ENCODE measurements at regions not wholly inside any gene's neighbourhood (a gene's known extent, or its start where the extent isn't known, plus 50 kb on each side); places are given as distances from the start of the nearest gene placed in this dataset.
"Not testable (repeated sequence)": the region's sequence is repeated elsewhere in the genome, so short reads cannot be mapped to it uniquely, and the experiment has no call there.

DNA sequence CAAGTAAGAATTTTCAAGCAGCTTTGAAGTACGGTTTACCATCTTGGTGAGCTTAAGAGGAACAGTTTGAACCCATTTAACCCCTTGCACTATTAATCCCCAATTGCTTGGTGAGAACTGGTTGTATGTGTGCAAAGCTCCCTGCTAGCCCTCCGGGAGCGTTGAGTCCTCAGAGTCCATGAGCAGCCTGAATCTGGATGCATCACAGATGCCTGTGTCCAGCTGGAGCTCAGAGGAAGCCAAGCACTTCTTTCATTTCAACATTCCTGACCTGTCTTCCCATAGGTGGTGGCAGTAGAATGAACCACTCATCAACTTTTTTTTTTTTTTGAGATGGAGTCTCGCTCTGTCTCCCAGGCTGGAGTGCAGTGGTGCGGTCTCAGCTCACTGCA, 199.9 kb upstream of the IRF2BP2 start:
- not testable (repeated sequence) for FAIRE-seq; DNase-seq (ENCODE audit: insufficient read length, low spot score)

DNA sequence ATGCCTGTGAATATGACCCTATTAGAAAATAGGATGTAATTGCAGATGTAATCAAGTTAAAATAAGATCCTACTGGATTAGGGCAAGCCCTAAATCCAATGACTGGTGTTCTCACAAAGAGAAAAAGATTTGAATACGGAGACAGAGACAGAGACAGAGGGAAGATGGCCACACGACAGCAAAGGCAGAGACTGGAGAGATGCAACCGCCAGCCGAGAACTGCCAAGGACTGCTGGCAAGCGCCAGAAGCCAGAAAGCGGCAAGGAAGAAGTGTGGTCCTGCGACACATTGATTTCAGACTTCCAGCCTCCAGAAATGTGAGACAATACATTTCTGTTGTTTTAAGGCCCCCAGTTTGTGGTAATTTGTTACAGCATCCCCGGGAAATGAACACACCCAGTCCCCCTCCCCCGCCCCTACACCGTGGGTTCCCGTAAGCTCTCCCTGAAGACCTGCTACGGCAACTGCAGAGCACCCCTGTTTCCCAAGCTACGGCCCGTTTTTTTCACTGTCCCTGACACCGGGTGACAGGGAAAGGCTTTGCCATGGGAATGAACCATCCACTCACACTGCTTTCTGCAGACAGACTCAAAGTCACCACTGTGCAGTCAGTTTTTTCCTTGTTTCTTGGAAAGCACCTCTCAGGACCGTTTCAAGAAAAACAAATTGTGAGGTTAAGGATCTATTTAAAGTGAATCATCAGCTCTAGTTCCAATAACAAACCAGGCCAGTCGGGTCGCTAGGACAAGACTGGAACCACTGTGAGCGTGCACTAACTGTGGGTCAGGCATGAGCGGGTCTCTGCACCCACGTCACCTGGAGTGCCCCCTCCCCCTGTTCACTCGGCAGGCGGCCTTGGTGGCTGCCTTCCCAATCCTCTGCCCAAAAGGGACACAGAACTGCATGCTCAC, 199.2 kb upstream of the IRF2BP2 start:
- not testable (repeated sequence) for FAIRE-seq; DNase-seq (ENCODE audit: insufficient read length, low spot score)

DNA sequence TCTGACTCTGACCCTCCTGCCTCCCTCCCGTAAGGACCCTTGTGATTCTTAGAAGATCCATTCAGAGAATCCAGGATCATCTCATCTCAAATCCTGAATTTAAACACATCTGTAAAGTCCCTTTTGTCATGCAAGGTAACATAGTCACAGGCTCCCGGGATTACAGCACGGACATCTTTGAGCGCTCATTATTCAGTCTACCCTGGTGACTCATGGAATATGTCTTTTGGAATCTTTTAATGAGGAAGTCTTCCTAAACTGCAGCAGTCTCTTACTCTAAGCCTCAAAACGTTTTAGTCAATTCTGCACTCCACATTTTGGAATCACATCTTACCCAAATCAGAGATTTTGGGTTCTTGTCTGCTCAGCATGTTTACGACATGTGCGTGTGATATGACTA, 198.5 kb upstream of the IRF2BP2 start:
- not testable (repeated sequence) for FAIRE-seq

DNA sequence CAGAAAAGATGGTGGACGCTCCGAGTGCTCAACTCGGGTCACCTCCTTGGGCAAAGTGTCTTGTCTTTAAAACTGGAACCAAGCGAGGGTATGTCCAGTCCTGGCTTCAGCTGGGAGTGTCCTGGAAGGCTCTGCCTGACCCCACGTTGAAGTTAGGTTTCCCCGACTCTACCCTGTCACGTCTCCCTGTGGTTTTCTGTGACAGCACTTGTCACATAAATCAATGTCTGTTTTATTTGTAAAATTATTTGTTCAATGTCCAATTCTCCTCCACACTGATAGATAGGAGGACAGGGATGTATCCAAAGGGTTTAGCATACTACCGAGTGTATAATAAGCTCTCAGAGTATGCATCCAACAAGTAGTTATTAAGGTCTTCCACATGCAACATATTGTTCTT, 197.7 kb upstream of the IRF2BP2 start:
- not testable (repeated sequence) for FAIRE-seq; DNase-seq (ENCODE audit: insufficient read length, low spot score)

More for the DNA sequence above, 198.5 kb upstream of the IRF2BP2 start:
- DNase-seq (ENCODE audit: insufficient read length, low spot score): not testable (repeated sequence)

DNA sequence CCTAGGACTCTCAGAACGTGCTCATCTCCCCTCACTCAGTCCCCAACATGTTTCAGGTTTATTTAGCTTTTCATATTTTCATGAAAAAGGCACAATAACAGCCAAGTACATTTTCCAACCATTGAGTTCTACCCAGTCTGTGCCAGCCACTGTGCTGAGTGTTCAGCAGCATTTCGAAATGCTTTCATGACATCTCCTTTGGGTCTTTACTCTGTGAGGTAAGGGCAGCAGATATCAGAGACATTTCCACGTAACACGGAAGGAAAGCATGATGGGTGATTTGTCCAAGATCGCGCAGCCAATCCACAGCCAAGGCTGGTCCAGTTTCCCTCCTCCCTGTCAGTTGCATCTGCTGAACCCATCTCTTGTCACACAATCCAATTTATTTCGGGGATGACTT, 192.6 kb upstream of the IRF2BP2 start:
- not testable (repeated sequence) for DNase-seq (ENCODE audit: insufficient read length, low spot score); FAIRE-seq

DNA sequence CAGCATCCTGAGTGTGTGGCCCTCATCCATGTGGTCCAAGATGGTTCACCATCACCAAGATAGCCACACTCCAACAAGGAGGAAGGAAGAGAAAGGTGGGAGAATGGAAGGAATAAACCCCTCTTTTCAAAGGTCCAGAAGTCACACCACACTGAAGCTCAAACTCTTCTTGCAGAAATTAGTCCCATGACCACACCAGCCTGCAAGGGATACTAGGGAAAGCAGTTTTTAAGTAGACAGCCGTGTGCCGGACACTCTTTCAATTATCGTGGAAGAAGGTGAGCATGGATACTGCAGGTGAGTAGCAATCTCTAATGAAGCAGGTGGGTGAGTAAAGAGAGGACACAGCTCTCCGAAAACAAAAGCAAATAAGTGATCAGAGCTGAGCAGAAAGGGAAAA, 191.7 kb upstream of the IRF2BP2 start:
- not testable (repeated sequence) for DNase-seq (ENCODE audit: insufficient read length, low spot score); FAIRE-seq

DNA sequence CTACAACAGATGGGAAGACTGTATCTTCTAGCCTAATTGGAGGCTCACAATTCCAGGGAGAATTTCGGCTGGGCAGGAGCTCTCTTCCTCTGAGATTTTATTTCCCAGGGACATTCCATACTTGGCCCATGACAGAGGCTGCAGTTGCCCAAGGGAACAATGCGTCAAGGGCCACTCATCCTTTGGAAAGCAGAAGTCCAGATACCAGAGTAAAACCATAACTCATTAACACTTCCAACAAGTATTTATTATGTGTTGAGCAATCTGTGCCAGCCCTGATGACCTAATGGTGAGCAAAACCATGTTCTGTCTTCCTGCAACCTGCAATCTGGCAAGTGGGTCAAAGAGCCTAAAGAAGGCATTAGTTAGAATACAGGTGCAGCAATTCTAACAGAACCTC, 191.2 kb upstream of the IRF2BP2 start:
- not testable (repeated sequence) for DNase-seq (ENCODE audit: insufficient read length, low spot score); FAIRE-seq

DNA sequence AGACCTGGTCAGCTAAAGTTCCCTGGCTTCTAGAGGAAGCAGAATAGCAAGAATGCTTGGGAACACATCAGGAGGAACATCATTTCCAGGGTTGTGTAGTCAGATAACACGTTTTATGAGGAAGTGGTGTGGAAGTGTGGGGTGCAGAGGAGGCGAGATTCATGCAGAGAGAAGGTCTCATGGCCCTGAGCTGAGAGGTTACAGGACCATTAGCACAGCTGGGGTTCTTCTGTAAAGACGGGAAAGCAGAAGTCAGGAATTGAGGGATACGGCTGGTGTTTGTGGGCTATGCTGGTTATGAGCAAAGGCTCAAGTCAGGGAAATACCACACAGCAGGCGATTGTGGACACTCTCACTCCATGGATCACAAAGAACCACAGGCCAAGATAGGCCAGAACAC, 190.6 kb upstream of the IRF2BP2 start:
- not testable (repeated sequence) for FAIRE-seq

DNA sequence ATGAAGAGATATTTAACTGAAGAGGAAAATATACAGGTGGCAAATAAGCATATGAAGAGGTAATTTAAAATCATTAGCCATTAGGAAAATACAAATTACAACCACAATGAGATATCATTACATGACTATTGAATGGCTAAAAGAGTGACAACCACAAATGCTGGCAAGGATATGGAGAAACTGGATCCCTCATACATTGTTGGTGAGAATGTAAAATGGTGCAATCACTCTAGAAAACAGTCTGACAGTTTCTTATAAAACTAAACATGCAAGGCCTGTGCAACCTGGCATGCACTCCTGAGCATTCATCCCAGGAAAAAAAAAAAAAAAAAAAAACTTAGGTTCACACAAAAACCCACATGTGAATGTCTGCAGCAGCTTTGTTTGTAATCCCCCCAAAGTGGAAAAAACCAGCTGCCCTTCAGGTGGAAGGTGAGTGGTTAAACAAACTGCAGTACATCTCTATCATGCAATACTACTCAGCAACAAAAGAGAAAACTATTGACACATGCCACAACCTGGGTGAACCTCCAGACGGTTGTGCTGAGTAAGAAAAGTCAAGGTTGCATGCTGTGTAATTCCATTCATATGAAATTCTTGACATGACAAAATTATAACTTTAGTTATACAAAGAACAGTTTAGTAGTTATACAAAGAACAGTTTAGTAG, 189.2 kb upstream of the IRF2BP2 start:
- FAIRE-seq; DNase-seq (ENCODE audit: insufficient read length, low spot score): not testable (repeated sequence)

More for the DNA sequence above, 190.6 kb upstream of the IRF2BP2 start:
- DNase-seq (ENCODE audit: insufficient read length, low spot score): not testable (repeated sequence)

DNA sequence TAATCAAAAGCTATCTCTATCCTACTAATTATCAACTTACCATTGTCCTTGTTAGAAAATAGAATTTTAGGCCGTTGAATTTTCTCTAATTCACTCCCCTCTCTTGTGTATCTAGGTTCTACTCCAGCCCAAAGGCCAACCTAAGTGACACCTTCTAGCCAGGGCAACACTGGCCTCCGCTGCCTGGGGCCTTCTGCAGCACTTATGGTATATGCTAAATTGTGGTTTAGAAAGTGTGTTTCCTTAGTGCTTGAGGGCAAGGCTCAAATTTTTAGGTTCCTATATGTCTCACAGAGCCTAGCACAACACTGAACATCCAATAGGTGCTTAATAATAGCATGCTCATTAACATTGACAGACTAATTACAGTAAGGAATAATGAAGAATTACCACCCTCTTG, 187.2 kb upstream of the IRF2BP2 start:
- not testable (repeated sequence) for DNase-seq (ENCODE audit: insufficient read length, low spot score); FAIRE-seq

DNA sequence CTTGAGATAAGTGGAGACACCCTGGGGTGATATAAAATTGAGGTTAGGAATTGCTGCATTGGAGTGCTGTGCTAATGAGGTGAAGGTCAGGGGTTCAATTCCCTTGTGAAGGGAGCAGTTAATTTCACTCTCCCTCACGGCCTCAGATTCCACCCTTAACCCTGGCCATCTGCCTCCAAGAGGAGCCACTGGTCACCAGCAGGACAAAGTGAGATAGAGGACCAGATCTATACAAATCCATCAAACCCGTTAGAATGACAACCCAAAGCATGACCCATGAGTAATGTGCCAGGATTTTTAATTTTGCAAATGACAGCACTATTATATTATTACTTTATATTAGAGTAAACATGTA, 186.4 kb upstream of the IRF2BP2 start:
- not testable (repeated sequence) for DNase-seq (ENCODE audit: insufficient read length, low spot score); FAIRE-seq

DNA sequence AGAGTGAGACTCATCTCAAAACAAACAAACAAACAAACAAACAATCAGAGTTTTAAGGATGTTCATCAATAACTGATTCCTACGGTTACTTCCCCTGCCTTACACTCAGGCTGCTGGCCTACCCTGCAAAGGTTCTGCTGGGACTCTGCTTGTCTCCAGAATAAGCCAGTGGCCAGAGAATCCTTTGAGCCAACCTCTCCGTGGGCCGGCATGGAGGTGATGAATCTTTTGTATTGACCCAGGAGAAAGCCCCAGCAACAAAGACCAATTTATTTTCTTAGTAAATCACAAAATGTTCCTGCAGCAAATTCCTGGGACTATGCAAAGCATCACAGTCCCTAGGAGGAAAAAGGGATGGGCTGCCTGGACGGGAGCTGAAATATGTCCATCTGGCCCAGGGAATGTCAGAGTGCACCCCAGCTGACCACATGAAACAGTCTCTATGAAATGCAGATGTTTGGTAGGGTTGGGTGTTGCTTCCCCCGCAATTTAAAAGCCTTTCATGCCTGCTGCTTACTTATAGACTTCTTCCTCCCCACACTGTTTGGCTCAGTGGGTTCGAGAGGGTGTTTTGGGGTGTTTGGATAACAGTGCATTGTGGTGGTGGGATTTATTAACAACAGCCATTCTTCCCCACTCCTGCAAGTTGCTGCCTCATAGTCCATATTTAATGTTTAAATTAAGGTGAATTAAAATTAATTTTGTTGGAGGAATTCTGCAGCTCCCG, 185.9 kb upstream of the IRF2BP2 start:
- not testable (repeated sequence) for FAIRE-seq; DNase-seq (ENCODE audit: insufficient read length, low spot score)

DNA sequence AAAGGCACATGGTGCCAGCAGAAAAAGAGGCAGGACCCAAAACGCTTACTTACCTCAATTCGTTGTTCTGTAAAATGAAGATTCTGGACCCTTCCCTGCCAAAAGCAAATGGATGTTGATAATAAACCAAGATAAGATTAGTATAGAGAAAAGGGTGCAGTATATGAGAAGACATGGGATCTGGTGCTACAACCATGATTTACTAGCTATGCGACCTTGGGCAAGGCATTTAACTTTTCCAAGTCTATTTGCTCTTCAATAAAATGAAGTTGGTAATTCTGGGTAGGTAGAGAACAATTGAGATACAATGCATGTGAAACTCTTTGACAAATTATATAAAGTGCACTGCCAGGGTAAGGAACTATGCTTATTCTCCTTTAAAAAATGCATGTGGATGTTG, 185.0 kb upstream of the IRF2BP2 start:
- FAIRE-seq; DNase-seq (ENCODE audit: insufficient read length, low spot score): not testable (repeated sequence)

DNA sequence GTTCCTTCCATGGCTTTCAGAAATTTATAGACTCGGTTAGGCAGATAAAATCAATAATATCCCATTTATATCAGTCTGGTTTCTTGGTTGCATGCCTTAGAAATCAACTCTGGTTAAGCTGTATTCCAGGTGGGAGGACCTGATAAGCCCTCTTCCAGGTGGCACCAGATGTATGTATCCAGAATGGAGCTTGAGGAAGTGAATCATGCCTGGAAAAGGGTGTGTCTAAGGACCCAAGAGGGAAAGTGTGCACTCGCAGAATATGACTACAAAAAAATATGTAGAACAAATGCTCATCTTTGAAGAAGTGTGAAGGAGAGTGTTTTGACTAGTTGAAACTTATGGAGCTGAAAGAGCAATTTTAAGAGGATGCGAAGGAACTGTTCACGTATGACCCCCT, 184.5 kb upstream of the IRF2BP2 start:
- DNase-seq (ENCODE audit: insufficient read length, low spot score); FAIRE-seq: not testable (repeated sequence)

DNA sequence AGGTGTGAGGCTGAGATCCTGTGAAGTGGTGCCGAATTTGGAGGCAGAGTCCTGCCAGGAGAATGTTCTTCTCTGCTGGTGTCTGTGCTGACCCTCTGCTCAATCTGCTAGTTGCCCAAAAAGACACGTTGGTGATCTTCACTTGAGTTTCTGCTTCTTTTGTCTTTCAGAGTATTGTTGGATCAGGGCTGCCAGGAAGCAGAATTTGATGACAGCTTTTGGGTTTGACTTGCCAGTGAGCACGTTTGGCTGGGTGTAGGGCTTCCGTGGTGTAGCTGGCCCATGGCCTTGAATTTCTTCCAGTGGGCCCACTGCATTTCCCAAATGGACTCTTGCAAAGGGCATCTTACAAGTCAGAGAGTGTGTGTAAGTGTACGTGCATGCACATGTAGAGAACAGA, 183.9 kb upstream of the IRF2BP2 start:
- not testable (repeated sequence) for DNase-seq (ENCODE audit: insufficient read length, low spot score); FAIRE-seq

DNA sequence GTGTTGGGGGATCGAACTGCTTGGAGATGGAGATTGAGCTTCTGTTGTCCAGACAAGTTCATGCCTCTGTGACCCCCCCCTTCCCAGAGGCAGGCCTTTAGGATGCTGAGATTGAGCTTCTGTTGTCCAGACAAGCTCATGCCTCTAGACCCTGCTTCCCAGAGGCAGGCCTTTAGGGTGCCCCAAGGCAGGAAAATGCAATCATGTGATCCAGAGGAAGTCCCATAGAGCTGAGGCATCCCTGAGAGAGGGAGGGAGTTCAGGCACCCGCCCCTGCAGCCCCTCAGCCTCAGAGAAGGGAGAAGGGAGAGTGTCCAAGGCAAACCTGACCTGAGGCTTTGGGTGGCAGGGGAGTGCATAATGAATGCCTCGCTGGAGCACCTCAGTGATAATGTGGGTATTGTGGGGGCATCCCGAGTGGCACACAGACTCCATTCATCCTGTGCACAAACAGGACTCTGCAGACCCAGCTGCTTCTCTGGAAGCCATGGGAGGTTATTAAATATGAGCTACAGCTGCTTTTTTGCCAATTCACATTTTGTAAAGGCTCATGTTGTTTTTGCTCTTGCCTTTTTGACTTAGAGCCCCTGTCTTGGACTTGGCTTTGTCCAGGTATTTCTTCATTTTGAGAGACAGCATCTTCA, 182.4 kb upstream of the IRF2BP2 start:
- not testable (repeated sequence) for FAIRE-seq; DNase-seq (ENCODE audit: insufficient read length, low spot score)

DNA sequence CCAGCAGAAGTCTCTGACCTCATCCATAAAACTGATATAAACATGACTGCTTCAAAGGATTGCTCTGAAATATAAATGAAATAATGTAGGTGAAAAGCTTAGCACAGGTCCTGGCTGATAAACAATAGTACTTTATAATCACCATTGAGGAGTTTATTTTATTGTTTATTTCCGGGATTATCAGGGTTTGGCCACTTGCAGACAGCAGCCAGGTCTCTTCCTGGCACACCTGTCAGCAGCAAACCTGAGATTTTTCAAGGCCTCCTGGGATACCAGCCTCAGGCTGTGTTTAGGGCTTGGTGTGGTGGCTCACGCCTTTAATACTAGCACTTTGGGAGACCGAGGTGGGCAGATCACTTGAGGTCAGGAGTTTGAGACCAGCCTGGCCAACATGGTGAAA, 181.6 kb upstream of the IRF2BP2 start:
- not testable (repeated sequence) for DNase-seq (ENCODE audit: insufficient read length, low spot score); FAIRE-seq

DNA sequence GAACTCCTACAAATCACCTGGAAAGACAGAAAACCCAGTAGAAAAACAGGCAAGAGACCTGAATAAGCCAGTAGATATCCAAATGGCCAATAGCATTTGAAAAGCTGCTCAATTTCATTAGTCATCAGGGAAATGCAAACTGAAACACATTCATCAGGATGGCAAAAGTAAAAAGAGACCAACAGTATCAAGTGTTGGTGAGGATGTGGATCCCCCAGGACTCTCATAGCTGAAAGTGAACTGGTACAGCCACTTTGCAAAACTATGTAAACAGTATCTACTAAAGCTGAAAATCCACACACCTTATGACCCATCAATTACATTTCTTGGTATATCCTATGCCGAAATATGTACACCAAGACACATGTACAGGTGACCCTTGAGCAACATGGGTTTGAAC, 180.4 kb upstream of the IRF2BP2 start:
- FAIRE-seq; DNase-seq (ENCODE audit: insufficient read length, low spot score): not testable (repeated sequence)

DNA sequence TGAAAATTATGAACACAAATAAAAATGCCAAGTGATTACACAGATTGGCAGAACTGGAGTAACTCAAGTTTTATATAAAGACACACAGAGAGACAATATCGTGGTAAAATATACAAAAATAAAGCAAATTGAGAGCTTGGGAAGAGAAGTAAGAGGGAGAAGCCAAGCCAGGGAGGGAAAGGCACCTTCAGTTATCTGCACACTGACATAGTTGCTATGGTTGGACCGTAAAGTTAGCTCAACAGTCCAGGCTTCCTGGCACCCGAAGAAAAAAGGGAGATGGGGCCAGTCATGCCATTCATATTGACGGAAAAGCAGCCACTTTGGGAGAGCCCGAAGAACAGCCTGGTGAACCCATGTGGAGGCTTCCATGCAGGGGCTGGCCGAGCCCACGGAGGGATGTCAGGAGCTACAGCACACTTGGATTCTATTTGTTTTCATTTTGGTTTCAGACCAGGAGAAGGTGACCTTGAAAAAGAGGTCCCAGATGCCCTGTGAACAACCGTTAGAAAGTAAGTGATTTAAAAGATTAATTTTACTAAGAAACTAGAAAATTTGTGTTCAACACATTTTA, 177.1 kb upstream of the IRF2BP2 start:
- FAIRE-seq; DNase-seq (ENCODE audit: insufficient read length, low spot score): not testable (repeated sequence)

DNA sequence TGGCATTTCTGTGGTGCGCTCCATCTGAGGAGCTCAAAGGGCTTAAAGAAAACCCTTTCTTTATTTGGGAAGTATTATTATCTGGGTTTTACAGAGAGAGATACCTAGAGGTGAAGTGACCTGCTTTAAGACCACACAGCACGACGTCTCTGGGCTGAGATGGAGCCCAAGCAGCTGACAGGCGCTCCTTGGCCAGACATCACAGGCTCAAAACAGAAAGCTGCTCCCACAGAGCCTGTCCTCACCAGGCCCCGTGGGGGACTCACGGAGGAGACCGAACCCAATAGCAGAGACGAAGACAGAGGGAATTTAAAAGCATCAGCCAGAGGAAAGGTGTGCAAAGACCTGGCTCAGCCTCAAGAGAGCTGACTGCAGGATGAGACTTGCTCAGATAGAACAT, 175.9 kb upstream of the IRF2BP2 start:
- FAIRE-seq: not testable (repeated sequence)

More for the DNA sequence above, 175.9 kb upstream of the IRF2BP2 start:
- DNase-seq (ENCODE audit: insufficient read length, low spot score): not testable (repeated sequence)
